HepG2 (cell line): ENCODE measurements at regions not wholly inside any gene's neighbourhood (a gene's known extent, or its start where the extent isn't known, plus 50 kb on each side); places are given as distances from the start of the nearest gene placed in this dataset.

Experiments
- ELF3 ChIP-seq: IDR thresholded peaks from 2 replicates; pipeline ENCODE4 v1.6.1; 2016; ENCODE audit warnings: missing genetic modification reagents, missing compliant biosample characterization
- HMG20A ChIP-seq: IDR thresholded peaks from 2 replicates; pipeline ENCODE4 v1.6.1; 2016; ENCODE audit warnings: borderline replicate concordance
- JUND ChIP-seq: sonication (generic); formaldehyde crosslinking; IDR thresholded peaks from 2 replicates; pipeline ENCODE4 v1.8.0; 2022; ENCODE audit warnings: mild to moderate bottlenecking, missing genetic modification reagents
- KDM2A ChIP-seq: sonication (generic); formaldehyde crosslinking; IDR thresholded peaks from 2 replicates; pipeline ENCODE4 v1.4.0; 2020; ENCODE audit warnings: low read depth, missing genetic modification reagents, borderline replicate concordance
- NCOA5 ChIP-seq: sonication (generic); formaldehyde crosslinking; IDR thresholded peaks from 2 replicates; pipeline ENCODE4 v1.4.0; 2020; ENCODE audit warnings: missing genetic modification reagents
- RAD21 ChIP-seq: fragments of 450-650 bp; formaldehyde crosslinking; IDR thresholded peaks from 2 replicates; pipeline ENCODE4 v1.5.0; 2020; ENCODE audit warnings: mild to moderate bottlenecking
- ZNF703 ChIP-seq: sonication (generic); formaldehyde crosslinking; IDR thresholded peaks from 2 replicates; pipeline ENCODE4 v1.5.1; 2020; ENCODE audit warnings: missing genetic modification reagents, mild to moderate bottlenecking, moderate library complexity, borderline replicate concordance
- TF ChIP-seq, protein P1 (sequence below): sonication (generic); formaldehyde crosslinking; conservative IDR thresholded peaks from 2 replicates; pipeline ENCODE4 v1.4.0; 2020; ENCODE audit warnings: missing genetic modification reagents
- TF ChIP-seq, protein P2 (sequence below): sonication (generic); formaldehyde crosslinking; IDR thresholded peaks from 2 replicates; pipeline ENCODE4 v1.4.0; 2020; ENCODE audit warnings: missing genetic modification reagents, borderline replicate concordance
- TF ChIP-seq, protein P3 (sequence below): sonication (generic); formaldehyde crosslinking; IDR thresholded peaks from 2 replicates; pipeline ENCODE4 v1.4.0; 2020; ENCODE audit warnings: missing genetic modification reagents

DNA sequence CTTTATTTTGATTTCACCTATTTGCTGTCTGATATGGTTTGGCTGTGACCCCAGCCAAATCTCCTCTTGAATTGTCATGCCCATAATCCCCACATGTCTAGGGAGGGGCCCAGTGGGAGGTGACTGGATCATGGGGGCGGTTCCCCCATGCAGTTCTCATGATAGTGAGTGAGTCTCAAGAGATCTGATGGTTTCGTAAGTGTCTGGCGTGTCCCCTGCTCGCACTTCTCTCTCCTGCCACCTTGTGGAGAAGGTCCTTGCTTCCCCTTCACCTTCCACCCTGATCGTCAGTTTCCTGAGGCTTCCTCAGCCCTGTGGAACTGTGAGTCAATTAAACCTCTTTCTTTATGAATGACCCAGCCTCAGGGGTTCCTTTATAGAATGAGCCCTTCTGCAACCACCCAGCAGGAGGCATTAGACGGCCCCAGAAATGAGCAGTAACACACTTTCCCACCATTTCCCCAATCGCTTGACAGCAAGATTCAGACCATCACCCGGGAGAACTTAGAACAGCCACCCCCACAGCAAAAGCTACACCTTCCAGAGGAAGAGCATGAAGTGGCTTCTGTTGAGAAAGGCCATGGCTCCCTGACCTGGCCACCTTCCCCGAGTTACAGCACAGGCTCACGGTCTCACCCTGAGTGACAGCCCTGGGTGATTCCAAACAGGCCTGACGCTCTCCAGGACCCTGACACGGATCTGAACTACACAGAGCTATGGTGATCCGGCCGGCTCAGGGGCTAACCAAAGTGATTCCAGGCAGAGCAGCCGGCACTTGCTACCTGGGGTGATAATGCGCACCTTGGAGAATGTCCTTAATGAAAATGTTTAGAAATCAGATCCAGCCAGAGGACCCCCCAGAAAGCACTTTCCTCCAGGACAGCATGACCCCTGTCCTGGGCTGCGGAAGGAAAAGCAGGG, 131.2 kb upstream of the CDH4 start (continued):
- TF ChIP-seq, protein P1, sequence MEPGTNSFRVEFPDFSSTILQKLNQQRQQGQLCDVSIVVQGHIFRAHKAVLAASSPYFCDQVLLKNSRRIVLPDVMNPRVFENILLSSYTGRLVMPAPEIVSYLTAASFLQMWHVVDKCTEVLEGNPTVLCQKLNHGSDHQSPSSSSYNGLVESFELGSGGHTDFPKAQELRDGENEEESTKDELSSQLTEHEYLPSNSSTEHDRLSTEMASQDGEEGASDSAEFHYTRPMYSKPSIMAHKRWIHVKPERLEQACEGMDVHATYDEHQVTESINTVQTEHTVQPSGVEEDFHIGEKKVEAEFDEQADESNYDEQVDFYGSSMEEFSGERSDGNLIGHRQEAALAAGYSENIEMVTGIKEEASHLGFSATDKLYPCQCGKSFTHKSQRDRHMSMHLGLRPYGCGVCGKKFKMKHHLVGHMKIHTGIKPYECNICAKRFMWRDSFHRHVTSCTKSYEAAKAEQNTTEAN (CRISPR knock-in tag) = no peak
- TF ChIP-seq, protein P2, sequence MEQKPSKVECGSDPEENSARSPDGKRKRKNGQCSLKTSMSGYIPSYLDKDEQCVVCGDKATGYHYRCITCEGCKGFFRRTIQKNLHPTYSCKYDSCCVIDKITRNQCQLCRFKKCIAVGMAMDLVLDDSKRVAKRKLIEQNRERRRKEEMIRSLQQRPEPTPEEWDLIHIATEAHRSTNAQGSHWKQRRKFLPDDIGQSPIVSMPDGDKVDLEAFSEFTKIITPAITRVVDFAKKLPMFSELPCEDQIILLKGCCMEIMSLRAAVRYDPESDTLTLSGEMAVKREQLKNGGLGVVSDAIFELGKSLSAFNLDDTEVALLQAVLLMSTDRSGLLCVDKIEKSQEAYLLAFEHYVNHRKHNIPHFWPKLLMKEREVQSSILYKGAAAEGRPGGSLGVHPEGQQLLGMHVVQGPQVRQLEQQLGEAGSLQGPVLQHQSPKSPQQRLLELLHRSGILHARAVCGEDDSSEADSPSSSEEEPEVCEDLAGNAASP (CRISPR knock-in tag) = no peak
- TF ChIP-seq KDM2A (CRISPR knock-in tag) = 0 out of 2 replicates have a peak, but pooled peaks have one; percentile 38
- TF ChIP-seq ELF3 (CRISPR knock-in tag) = no peak
- TF ChIP-seq NCOA5 (CRISPR knock-in tag) = no peak
- TF ChIP-seq, protein P3, sequence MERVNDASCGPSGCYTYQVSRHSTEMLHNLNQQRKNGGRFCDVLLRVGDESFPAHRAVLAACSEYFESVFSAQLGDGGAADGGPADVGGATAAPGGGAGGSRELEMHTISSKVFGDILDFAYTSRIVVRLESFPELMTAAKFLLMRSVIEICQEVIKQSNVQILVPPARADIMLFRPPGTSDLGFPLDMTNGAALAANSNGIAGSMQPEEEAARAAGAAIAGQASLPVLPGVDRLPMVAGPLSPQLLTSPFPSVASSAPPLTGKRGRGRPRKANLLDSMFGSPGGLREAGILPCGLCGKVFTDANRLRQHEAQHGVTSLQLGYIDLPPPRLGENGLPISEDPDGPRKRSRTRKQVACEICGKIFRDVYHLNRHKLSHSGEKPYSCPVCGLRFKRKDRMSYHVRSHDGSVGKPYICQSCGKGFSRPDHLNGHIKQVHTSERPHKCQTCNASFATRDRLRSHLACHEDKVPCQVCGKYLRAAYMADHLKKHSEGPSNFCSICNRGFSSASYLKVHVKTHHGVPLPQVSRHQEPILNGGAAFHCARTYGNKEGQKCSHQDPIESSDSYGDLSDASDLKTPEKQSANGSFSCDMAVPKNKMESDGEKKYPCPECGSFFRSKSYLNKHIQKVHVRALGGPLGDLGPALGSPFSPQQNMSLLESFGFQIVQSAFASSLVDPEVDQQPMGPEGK = peak; percentile 35; the same call in 1 of the 2 replicates
- no peak for TF ChIP-seq ZNF703
- no peak for TF ChIP-seq JUND
- no peak for TF ChIP-seq HMG20A
- TF ChIP-seq RAD21 (CRISPR knock-in tag) = peak; percentile 31; the same call in 1 of the 2 replicates
